ENCODE measurements at regions not wholly inside any gene's neighbourhood (a gene's known extent, or its start where the extent isn't known, plus 50 kb on each side); places are given as distances from the start of the nearest gene placed in this dataset.

- no peak for DNase-seq
These were observed 444.7 kb downstream of the TLE1 start for GRCh38 chr9:81244631-81245030.

DNA sequence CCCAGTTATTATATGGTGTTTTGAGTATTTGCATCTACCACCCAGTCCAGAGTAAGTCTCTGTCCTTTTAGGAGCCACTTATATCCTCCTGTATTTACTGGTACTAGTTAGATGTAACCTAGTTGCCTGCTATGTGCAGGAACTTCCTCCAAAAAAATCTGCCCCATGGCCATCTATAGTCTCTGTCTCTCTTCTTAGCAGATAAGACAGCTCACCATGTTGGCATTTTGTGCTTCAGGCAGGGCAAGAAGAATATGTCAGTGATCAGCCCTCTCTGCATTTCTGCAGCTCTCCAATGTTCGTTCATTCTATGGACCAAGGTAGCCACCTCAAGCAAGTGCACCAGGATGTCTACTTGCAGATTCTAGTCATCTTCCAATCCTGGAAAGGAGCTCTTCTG, 446.5 kb downstream of the TLE1 start:
- DNase-seq, result no peak

DNA sequence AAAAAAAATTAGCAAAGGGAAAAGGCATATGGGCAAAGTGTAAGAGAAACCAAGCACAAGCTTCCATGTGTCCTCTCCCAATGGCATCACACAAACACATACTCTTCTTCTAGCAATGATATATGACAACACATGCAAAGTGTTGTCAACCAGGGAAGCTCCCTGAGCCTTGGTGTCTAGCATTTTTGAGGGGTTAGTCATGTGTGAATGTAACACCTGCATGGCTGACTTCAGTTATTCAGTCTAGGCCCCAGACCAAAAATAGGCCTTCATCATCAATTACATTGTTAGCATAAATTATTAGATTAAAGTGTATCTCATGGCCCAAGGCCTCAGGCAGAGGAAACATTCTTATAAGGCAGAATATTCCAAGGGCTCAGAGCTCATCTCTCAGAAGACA, 450.0 kb downstream of the TLE1 start:
- DNase-seq, result no peak

GRCh38 chr9:81237565-81238231, 451.6 kb downstream of the TLE1 start:
- DNase-seq, result no peak

DNA sequence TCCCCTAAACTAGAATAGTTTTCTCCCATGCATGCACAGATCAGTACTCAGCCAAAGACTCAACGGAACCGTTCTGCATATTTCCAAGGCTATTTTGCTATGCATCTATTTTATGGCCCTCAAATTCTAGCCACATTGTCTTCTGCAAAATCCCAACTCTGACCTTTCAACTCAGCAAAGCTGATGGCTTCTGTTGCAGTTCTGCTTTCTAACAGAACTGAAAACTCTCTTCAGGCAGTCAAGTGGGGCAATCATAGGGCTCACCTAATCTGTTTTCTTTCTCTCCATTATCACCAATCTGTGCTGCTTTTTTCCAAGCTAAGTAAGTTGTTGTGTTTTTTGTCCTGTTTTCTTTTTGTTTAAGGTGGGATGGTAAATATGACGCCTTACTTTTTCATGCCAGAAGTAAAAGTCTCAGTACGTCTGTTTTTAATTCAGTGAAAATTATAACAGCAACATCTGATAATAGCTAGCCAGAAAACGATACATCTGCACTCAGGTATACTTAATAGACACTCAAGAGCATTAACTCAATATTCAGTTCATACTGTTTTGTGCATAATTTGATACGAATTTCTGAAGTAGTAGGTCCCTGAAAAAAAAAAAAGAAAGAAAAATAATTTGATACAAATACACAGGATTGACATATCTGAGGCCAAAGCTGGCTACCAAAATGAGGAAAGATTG, 454.3 kb downstream of the TLE1 start:
- DNase-seq, result no peak

DNA sequence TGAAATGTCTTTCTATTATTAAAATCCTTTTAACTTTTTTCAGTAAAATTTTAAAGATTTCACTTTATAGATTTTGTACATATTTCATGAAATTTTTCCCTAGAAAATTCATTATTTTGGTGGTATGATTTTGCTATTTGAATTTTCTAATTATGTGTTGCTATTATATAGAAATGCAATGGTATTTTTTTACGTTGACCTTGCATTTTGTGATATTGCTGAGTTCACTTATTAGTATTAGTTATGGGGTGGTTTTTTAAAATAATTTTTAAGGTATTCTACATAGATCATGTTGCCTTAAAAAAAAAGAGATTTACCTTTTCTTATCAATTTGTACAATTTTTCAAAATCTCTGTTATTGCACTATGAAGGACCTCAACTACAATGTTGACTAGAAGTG, 458.3 kb downstream of the TLE1 start:
- no peak for DNase-seq

DNA sequence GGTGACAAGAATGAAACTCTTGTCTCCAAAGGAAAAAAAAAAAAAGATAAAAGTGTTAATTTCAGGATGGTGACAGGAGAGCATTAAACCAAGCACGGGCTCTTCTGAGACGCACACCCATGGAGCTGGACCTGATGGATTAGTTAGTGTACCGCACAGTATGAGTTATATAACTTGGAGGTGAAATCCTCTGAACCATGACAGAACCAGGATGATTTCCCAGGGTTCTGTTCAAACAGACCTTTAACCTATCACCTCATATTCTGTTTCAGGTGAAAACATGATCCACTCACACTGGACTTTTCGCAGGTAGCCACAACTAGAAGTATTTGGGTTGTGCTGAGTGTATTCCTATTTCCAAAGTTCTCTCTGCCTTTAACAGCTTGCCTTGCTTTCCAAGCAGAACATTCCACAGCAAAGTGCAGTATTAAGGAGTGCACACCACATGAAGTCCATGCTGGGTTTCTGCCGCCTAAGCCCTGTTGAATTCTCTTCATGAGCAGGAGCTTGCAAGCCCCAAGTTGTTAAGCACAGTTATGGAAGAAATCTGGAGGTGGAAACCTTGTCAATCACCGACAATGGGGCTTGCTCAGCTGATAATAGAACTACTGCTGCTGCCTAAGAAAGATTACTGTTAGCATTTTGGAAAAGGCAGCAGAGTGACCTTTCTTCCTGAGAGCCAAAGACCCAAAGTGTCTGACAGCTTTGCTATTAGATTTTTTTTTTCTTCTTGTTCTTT, 461.7 kb downstream of the TLE1 start:
- DNase-seq, result no peak

DNA sequence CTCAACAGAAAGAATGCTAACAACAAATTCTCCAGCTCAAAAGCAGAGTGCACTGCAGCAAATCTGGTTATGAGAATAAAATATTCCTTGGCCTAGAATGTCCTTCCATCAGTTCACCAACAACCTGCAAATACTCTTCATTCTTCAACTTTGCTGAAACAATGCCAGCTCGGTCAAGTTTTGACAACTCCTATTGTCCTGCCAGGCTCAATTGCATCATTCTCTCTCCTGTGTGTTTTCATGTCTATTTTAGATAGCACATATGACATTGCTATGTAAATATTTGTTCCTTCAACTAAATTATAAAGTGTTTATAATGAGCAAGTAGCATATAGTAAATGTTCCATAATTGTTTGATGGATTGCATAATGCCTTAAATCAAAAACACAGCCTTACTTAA, 463.8 kb downstream of the TLE1 start:
- DNase-seq, result no peak

- no peak for DNase-seq
These were observed 464.9 kb downstream of the TLE1 start for GRCh38 chr9:81224166-81225081.

DNA sequence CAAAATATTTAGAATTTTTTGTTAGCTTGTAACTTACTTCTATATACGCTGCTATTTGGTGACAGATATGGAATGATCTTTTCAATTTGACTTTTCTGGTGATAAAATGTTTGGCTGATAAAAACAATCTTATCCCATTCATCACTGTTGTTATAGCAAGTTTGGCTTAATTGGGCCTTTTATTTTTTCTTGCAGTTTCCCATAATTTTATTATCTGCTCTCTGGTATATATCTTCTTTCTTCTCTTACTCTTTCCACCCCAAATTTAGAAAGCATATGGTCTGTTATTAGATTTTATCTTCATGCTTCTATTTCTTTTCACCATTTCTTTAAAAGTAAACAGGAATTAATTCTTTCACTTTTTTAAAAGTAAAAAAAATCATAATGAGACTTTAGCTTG, 474.4 kb downstream of the TLE1 start:
- no peak for DNase-seq

DNA sequence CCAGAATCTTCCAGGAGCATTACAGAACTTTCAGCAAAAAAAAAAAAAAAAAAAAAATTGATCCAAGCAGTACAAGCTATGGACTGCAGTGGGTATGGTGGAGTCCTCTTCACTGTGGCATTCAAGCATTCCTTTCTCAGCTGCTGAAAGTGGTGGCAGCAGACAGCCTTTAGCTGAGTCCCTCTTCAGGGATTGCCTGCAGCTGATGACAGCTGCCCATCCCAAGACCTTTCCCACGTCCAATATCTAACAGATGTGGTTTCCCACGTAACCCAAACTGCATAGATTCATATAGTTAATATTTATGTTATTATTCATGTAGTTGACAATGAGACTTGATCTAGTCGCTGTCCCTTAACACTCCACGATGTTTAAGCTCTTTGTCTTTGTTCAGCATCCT, 475.9 kb downstream of the TLE1 start:
- DNase-seq, result no peak

- DNase-seq, result no peak
These were observed 477.6 kb downstream of the TLE1 start for GRCh38 chr9:81211741-81212140.

GRCh38 chr9:81207651-81208050, 481.7 kb downstream of the TLE1 start:
- no peak for DNase-seq

DNA sequence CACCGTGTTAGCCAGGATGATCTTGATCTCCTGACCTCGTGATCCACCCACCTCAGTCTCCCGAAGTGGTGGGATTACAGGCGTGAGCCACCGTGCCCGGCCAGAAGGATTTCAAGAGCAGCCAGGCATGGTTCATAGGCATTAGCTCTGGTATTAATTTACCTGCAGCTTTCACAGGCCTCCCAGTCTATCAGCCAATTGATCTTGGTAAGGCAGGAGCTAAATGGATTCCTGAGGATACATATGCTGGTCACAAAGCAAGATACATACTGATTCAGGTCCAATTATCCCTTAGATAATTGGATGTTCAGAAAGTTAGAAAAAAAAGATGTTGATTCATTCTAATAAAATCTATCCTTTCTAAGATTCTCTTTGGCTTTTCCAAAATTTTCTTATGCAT, 487.1 kb downstream of the TLE1 start:
- DNase-seq, result no peak

DNA sequence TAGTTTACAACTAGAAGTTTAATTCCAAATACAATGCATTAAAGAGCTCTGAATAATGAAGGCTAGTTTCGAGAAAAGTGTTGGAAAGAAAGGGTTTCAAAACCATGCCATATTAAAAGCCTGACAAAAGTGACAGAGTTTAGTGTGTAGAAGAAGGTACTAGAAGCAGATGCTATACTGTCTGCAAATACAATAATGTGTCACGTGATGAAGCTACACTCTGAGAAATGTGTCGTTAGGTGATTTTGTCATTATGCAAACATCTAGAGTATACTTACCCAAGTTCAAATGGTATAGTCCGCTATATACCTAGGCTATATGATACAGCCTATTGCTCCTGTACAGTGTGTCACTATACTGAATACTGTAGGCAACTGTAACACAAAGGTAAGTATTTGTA, 494.1 kb downstream of the TLE1 start:
- DNase-seq, result no peak

GRCh38 chr9:81193362-81194339, 495.7 kb downstream of the TLE1 start:
- DNase-seq, result no peak

- no peak for DNase-seq
These were observed 498.1 kb downstream of the TLE1 start for GRCh38 chr9:81191222-81191621.

- no peak for DNase-seq
These were observed 498.7 kb downstream of the TLE1 start for GRCh38 chr9:81190659-81191058.

DNA sequence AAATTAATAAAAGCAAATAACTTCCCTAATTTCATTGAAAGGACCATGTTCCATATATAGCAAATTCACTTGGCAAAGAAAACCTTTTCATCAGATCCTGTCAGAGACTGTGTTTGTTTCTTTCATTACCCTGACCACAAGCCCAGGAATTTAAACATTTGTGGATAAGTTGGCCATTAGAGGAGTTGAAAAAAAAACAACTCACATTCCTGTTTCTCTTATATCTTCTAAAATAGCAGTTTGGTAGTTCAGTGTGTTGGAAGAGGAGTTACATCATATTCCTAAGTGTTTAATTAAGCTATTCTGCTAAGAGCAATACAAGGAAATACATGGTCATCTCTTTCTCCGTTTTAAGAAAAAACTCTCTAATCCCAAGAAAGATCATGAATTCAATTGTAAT, 505.6 kb downstream of the TLE1 start:
- no peak for DNase-seq

DNA sequence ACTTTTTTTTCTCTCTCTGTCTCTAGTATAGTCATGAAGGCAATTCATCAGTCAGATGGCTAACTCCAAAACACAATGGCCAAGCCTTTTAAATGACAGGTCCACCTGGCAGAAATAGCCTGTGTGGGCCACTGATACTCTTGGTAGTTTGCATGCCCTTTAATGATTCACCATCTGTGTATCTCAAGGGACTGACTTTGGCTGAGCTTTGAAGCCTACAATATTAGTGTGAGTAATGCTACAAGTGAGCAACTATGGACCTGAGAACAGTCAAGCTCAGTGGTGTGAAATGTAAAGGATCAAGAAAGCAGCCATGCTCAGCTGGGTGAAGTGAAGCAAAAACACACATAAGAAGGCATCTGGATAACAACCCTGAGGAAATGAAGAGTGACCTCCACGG, 506.9 kb downstream of the TLE1 start:
- DNase-seq, result no peak

DNA sequence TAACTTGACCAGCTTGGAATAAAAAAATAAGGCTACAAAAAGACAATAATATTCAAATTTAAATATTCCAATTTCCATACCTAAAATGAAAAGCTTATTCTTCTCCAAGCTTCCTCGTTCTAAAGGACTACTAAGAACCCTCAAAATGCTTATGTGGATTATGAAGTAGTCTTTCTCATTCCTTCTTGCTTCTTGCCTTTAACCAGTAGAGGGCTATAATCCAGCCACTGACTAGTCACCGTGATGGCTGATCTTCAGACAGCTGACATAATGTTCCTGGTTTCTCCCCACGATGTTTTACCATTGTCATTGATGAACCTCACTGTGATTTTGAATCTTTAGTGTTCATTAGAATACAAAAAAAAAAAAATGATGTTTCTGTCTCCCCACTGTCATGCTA, 515.3 kb downstream of the TLE1 start:
- DNase-seq, result no peak

DNA sequence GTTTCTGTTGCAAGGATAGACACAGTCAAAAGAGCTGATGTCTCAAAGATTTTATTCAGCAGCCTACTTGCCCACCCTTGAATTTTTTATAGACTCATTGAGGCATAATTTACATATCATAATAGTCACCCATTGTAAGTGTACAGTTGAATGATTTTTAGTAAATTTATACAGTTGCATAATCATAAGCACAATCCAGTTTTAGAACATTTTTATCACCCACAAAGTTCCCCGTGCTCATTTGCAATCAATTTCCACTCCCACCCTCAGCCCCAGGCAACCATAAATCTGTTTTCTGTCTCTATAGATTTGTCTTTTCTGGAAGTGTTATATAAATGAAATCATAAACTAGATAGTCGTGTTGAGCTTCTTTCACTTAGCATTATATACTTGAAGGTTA, 517.7 kb downstream of the TLE1 start:
- DNase-seq, result no peak
